ENCODE measurements at regions not wholly inside any gene's neighbourhood (a gene's known extent, or its start where the extent isn't known, plus 50 kb on each side); places are given as distances from the start of the nearest gene placed in this dataset.

- no peaks in the 10 kb centered on the region for H3K27me3 ChIP-seq (ENCODE audit: low read length)
- no peaks in the 10 kb centered on the region for H3K79me2 ChIP-seq (ENCODE audit: low read length)
- H3K9me3 ChIP-seq (ENCODE audit: low read length), result no peaks in the 10 kb centered on the region
- DNase-seq, result no peak
- H3K4me2 ChIP-seq (ENCODE audit: low read depth, low read length, poor library complexity, severe bottlenecking), result no peak overlapping the region
- H3K9ac ChIP-seq (ENCODE audit: low read length), result no peak overlapping the region
- no peak overlapping the region for H3K4me3 ChIP-seq (ENCODE audit: low read length)
- no peaks in the 10 kb centered on the region for H4K20me1 ChIP-seq (ENCODE audit: insufficient read depth, low read depth, low read length)
- H3K27ac ChIP-seq (ENCODE audit: low read length), result no peak overlapping the region
- no peaks in the 10 kb centered on the region for H3K36me3 ChIP-seq (ENCODE audit: insufficient read depth, low read length)
- no peaks in the 10 kb centered on the region for H3K9me2 ChIP-seq (replicated peaks; ENCODE audit: insufficient read depth, low read length)
- no peaks in the 10 kb centered on the region for H3K4me1 ChIP-seq (ENCODE audit: low read length)
- no peak overlapping the region for H2AFZ ChIP-seq (ENCODE audit: low read length)
Observed at GRCh38 chr6:139994998-139995397, 620.5 kb upstream of the CITED2 start.

DNA sequence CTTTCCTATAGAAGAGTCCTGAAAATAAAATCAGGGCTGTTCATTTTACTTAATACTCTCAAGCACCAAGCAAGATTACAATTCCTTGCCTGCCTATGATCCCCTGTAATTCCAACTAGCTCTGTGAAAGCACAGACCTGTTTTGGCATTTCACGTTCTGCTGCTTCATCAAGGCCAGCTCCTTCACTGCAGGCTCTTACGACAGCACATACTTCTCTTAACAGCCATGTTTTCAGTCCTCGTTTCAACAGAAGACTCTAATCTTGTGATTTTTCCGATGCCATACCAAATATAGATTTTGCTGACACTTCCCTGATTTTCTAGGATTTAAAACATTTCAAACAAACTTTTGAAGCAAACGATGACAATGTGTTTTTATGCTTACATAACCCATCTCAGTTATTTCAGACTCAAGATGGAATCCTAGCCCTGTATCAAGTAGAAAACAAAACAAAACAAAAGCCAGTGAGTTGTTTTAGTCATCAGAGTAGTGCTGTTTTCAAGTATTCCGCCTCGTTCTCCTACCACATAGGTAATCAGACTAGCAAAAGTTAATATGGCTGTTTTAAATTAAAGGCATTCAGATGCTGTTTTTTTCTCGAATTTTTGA is 616.5 kb upstream of the CITED2 start:
- H2AFZ ChIP-seq (ENCODE audit: low read length), result no peak overlapping the region

GRCh38 chr6:139990026-139990686 is 615.7 kb upstream of the CITED2 start:
- no peak overlapping the region for H3K4me2 ChIP-seq (ENCODE audit: low read depth, low read length, poor library complexity, severe bottlenecking)
- no peak for DNase-seq
- no peaks in the 10 kb centered on the region for H3K9me3 ChIP-seq (ENCODE audit: low read length)
- no peaks in the 10 kb centered on the region for H3K27me3 ChIP-seq (ENCODE audit: low read length)
- H3K9ac ChIP-seq (ENCODE audit: low read length), result no peak overlapping the region
- H3K36me3 ChIP-seq (ENCODE audit: insufficient read depth, low read length), result no peaks in the 10 kb centered on the region
- no peak overlapping the region for H3K27ac ChIP-seq (ENCODE audit: low read length)
- no peaks in the 10 kb centered on the region for H3K9me2 ChIP-seq (replicated peaks; ENCODE audit: insufficient read depth, low read length)
- H3K4me1 ChIP-seq (ENCODE audit: low read length), result no peaks in the 10 kb centered on the region
- H4K20me1 ChIP-seq (ENCODE audit: insufficient read depth, low read depth, low read length), result no peaks in the 10 kb centered on the region
- no peaks in the 10 kb centered on the region for H3K79me2 ChIP-seq (ENCODE audit: low read length)
- no peak overlapping the region for H3K4me3 ChIP-seq (ENCODE audit: low read length)
- no peak overlapping the region for H2AFZ ChIP-seq (ENCODE audit: low read length)

More for the DNA sequence above, 616.5 kb upstream of the CITED2 start:
- H3K79me2 ChIP-seq (ENCODE audit: low read length), result no peaks in the 10 kb centered on the region
- no peak overlapping the region for H3K27ac ChIP-seq (ENCODE audit: low read length)
- H3K9me2 ChIP-seq (replicated peaks; ENCODE audit: insufficient read depth, low read length), result no peaks in the 10 kb centered on the region
- no peak overlapping the region for H3K4me2 ChIP-seq (ENCODE audit: low read depth, low read length, poor library complexity, severe bottlenecking)
- no peak overlapping the region for H3K4me3 ChIP-seq (ENCODE audit: low read length)
- no peak for DNase-seq
- no peaks in the 10 kb centered on the region for H3K27me3 ChIP-seq (ENCODE audit: low read length)
- H3K36me3 ChIP-seq (ENCODE audit: insufficient read depth, low read length), result no peaks in the 10 kb centered on the region
- H3K9me3 ChIP-seq (ENCODE audit: low read length), result no peaks in the 10 kb centered on the region
- no peaks in the 10 kb centered on the region for H3K4me1 ChIP-seq (ENCODE audit: low read length)
- no peak overlapping the region for H3K9ac ChIP-seq (ENCODE audit: low read length)
- no peaks in the 10 kb centered on the region for H4K20me1 ChIP-seq (ENCODE audit: insufficient read depth, low read depth, low read length)

DNA sequence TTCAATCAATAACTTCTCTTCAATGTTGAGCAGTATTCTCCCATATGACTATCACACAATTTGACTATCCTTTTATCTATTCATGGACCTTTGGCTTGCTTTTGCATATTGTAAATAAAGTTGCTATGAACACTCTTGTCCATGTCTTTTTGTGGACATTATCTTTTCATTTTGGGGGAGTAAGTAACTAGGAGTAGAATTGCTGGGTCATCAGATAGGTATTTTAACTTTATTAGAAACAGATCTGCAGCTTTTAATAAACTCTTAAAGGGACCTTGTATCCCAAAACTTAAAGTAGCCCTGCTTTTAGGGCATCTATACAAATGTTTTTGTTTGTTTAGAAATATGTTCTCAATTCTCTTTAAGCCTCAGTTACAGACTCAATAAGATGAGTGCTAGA is 614.2 kb upstream of the CITED2 start:
- Histone ChIP-seq H3K79me2 (ENCODE audit: low read length) (no peaks in the 10 kb centered on the region), H2AFZ (ENCODE audit: low read length) (no peak overlapping the region), H3K9ac (ENCODE audit: low read length) (no peak overlapping the region), H3K36me3 (ENCODE audit: insufficient read depth, low read length) (no peaks in the 10 kb centered on the region), H3K4me2 (ENCODE audit: low read depth, low read length, poor library complexity, severe bottlenecking) (no peak overlapping the region), H3K27me3 (ENCODE audit: low read length) (no peaks in the 10 kb centered on the region), H3K4me3 (ENCODE audit: low read length) (no peak overlapping the region), H3K4me1 (ENCODE audit: low read length) (no peaks in the 10 kb centered on the region), H3K9me3 (ENCODE audit: low read length) (no peaks in the 10 kb centered on the region), H4K20me1 (ENCODE audit: insufficient read depth, low read depth, low read length) (no peaks in the 10 kb centered on the region), H3K9me2 (replicated peaks; ENCODE audit: insufficient read depth, low read length) (no peaks in the 10 kb centered on the region), H3K27ac (ENCODE audit: low read length) (no peak overlapping the region)
- DNase-seq, result no peak

- H3K79me2 ChIP-seq (ENCODE audit: low read length), result no peaks in the 10 kb centered on the region
- no peak overlapping the region for H3K4me2 ChIP-seq (ENCODE audit: low read depth, low read length, poor library complexity, severe bottlenecking)
- no peak for DNase-seq
- H3K4me3 ChIP-seq (ENCODE audit: low read length), result no peak overlapping the region
- no peaks in the 10 kb centered on the region for H3K9me3 ChIP-seq (ENCODE audit: low read length)
- H4K20me1 ChIP-seq (ENCODE audit: insufficient read depth, low read depth, low read length), result no peaks in the 10 kb centered on the region
- no peaks in the 10 kb centered on the region; the same call in 1 of the 2 replicates for H3K4me1 ChIP-seq (ENCODE audit: low read length)
- H2AFZ ChIP-seq (ENCODE audit: low read length), result no peak overlapping the region
- H3K9ac ChIP-seq (ENCODE audit: low read length), result no peak overlapping the region
- H3K27me3 ChIP-seq (ENCODE audit: low read length), result no peaks in the 10 kb centered on the region
- H3K27ac ChIP-seq (ENCODE audit: low read length), result no peak overlapping the region
- H3K9me2 ChIP-seq (replicated peaks; ENCODE audit: insufficient read depth, low read length), result no peaks in the 10 kb centered on the region
- H3K36me3 ChIP-seq (ENCODE audit: insufficient read depth, low read length), result no peaks in the 10 kb centered on the region
Observed at GRCh38 chr6:139987091-139987490, 612.6 kb upstream of the CITED2 start.

DNA sequence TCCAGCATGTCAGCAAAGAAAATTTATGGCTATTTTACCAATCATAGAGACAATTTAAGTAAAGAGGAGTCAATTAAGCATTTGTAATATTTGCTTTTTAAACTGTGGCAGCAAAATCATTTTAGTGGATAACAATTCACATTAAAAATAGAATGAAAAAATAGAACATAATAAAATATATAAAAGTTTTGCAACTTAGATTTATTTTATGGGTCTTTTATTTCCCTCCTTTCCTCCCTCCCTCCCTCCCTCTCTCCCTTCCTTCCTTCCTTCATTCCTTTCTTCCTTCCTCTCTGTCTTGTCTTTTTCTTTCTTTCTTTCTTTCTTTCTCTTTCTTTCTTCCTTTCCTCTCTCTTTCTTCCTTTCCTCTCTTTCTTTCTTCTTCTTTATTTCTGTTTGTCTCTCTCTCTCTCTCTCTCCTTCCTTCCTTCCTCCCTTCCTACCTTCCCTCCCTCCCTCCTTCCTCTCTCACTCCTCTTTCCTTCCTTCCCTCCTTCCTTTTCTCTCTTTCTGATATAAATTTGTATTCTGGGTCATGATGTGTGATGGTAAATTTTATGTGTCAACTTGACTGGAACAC is 610.9 kb upstream of the CITED2 start:
- H3K27ac ChIP-seq (ENCODE audit: low read length), result no peak overlapping the region
- no peaks in the 10 kb centered on the region for H3K36me3 ChIP-seq (ENCODE audit: insufficient read depth, low read length)
- no peaks in the 10 kb centered on the region for H3K79me2 ChIP-seq (ENCODE audit: low read length)
- H3K4me1 ChIP-seq (ENCODE audit: low read length), result no peaks in the 10 kb centered on the region; the same call in 1 of the 2 replicates
- H3K9me3 ChIP-seq (ENCODE audit: low read length), result no peaks in the 10 kb centered on the region
- no peak overlapping the region for H3K4me3 ChIP-seq (ENCODE audit: low read length)
- no peak overlapping the region for H2AFZ ChIP-seq (ENCODE audit: low read length)
- H3K9ac ChIP-seq (ENCODE audit: low read length), result no peak overlapping the region
- no peak for DNase-seq
- no peak overlapping the region for H3K4me2 ChIP-seq (ENCODE audit: low read depth, low read length, poor library complexity, severe bottlenecking)
- no peaks in the 10 kb centered on the region for H3K9me2 ChIP-seq (replicated peaks; ENCODE audit: insufficient read depth, low read length)
- H3K27me3 ChIP-seq (ENCODE audit: low read length), result no peaks in the 10 kb centered on the region
- no peaks in the 10 kb centered on the region for H4K20me1 ChIP-seq (ENCODE audit: insufficient read depth, low read depth, low read length)

- DNase-seq, result no peak
Observed at GRCh38 chr6:139984317-139984716, 609.9 kb upstream of the CITED2 start.

DNA sequence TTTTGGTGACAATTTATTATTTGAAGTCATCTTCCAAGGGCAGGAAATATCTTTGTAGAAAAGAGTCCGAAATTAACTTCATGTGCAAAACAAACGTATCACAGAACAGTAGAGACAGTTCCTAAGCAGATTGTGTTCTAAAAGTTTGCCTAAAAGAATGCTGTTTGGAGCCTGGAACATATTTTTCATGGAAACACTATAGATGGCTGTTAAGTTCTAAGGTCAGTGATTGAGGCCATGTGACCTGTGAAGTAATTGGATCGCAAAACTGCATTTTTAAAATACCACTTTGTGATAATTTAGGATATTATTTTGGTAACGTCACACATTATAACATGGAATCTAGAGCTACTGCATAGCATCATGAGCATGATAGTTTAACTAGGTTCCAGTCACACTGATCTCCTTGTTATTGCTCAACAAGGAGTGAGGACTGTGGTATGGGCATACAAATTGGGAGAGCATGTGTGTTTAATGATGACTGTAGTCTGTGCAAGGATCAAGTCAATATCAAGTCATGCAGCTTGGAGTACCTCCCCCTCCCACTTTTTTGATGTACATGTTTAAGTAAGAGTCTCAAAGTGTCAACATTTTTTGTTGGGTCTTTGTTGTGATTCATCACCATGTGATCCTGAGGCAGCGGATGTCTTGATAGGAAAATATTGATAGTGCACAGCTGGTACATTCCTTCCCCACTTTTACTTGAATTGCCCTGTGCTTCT is 609.3 kb upstream of the CITED2 start:
- no peaks in the 10 kb centered on the region for H3K79me2 ChIP-seq (ENCODE audit: low read length)
- H3K9me3 ChIP-seq (ENCODE audit: low read length), result no peaks in the 10 kb centered on the region
- H3K4me3 ChIP-seq (ENCODE audit: low read length), result no peak overlapping the region
- H3K27me3 ChIP-seq (ENCODE audit: low read length), result no peaks in the 10 kb centered on the region
- H3K4me1 ChIP-seq (ENCODE audit: low read length), result no peaks in the 10 kb centered on the region; the same call in 1 of the 2 replicates
- H3K36me3 ChIP-seq (ENCODE audit: insufficient read depth, low read length), result no peaks in the 10 kb centered on the region
- H3K27ac ChIP-seq (ENCODE audit: low read length), result no peak overlapping the region
- H2AFZ ChIP-seq (ENCODE audit: low read length), result no peak overlapping the region
- no peak overlapping the region for H3K9ac ChIP-seq (ENCODE audit: low read length)
- DNase-seq, result no peak
- H3K4me2 ChIP-seq (ENCODE audit: low read depth, low read length, poor library complexity, severe bottlenecking), result no peak overlapping the region
- H3K9me2 ChIP-seq (replicated peaks; ENCODE audit: insufficient read depth, low read length), result no peaks in the 10 kb centered on the region
- H4K20me1 ChIP-seq (ENCODE audit: insufficient read depth, low read depth, low read length), result no peaks in the 10 kb centered on the region

More at GRCh38 chr6:139984317-139984716, 609.9 kb upstream of the CITED2 start:
- no peak overlapping the region for H3K4me2 ChIP-seq (ENCODE audit: low read depth, low read length, poor library complexity, severe bottlenecking)
- H4K20me1 ChIP-seq (ENCODE audit: insufficient read depth, low read depth, low read length), result no peaks in the 10 kb centered on the region
- no peaks in the 10 kb centered on the region for H3K79me2 ChIP-seq (ENCODE audit: low read length)
- no peaks in the 10 kb centered on the region for H3K9me3 ChIP-seq (ENCODE audit: low read length)
- H3K4me3 ChIP-seq (ENCODE audit: low read length), result no peak overlapping the region
- H3K36me3 ChIP-seq (ENCODE audit: insufficient read depth, low read length), result no peaks in the 10 kb centered on the region
- no peak overlapping the region for H2AFZ ChIP-seq (ENCODE audit: low read length)
- no peaks in the 10 kb centered on the region for H3K9me2 ChIP-seq (replicated peaks; ENCODE audit: insufficient read depth, low read length)
- no peaks in the 10 kb centered on the region for H3K27me3 ChIP-seq (ENCODE audit: low read length)
- H3K27ac ChIP-seq (ENCODE audit: low read length), result no peak overlapping the region
- H3K4me1 ChIP-seq (ENCODE audit: low read length), result no peaks in the 10 kb centered on the region; the same call in 1 of the 2 replicates
- no peak overlapping the region for H3K9ac ChIP-seq (ENCODE audit: low read length)

All from Karpas-422 (cell line).